ENCODE measurements at regions not wholly inside any gene's neighbourhood (a gene's known extent, or its start where the extent isn't known, plus 50 kb on each side); places are given as distances from the start of the nearest gene placed in this dataset.

DNA sequence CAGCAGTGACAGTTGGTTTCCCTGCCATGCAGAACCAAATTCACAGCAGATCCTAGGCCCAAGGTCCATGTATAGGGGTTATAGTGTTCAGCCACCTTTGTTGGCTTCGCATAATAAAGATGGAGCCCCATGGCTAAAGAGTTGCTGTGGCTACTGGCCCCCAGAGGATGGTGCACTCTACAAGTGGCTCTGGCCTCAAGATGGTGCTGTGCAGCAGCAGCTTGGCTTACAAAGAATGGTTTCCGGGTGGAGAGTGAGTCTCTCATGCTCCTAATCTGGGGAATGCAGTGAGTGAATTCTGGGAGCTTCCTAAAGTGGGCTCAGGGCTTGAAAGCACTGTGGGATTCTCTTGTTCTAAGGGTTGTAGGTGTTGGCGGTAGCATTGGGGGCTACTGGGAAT lies 1199.7 kb downstream of the CNTNAP5 start:
- TF ChIP-seq MLX (CRISPR knock-in tag; IDR thresholded peaks at IDR 0.05) (no peak), SMAD4 (CRISPR knock-in tag; IDR thresholded peaks at IDR 0.05) (no peak), TCF7 (CRISPR knock-in tag; IDR thresholded peaks at IDR 0.05; ENCODE audit: low read depth) (no peak), NR2C2 (CRISPR knock-in tag; IDR thresholded peaks at IDR 0.05) (no peak), ZNF138 (CRISPR knock-in tag; conservative IDR thresholded peaks at IDR 0.05) (no peak), SMAD3 (CRISPR knock-in tag; IDR thresholded peaks at IDR 0.05; ENCODE audit: borderline replicate concordance) (no peak), SP1 (CRISPR knock-in tag; conservative IDR thresholded peaks at IDR 0.05) (no peak), E2F5 (CRISPR knock-in tag; IDR thresholded peaks at IDR 0.05) (no peak)
- TF ChIP-seq, protein P1, sequence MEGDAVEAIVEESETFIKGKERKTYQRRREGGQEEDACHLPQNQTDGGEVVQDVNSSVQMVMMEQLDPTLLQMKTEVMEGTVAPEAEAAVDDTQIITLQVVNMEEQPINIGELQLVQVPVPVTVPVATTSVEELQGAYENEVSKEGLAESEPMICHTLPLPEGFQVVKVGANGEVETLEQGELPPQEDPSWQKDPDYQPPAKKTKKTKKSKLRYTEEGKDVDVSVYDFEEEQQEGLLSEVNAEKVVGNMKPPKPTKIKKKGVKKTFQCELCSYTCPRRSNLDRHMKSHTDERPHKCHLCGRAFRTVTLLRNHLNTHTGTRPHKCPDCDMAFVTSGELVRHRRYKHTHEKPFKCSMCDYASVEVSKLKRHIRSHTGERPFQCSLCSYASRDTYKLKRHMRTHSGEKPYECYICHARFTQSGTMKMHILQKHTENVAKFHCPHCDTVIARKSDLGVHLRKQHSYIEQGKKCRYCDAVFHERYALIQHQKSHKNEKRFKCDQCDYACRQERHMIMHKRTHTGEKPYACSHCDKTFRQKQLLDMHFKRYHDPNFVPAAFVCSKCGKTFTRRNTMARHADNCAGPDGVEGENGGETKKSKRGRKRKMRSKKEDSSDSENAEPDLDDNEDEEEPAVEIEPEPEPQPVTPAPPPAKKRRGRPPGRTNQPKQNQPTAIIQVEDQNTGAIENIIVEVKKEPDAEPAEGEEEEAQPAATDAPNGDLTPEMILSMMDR (IDR thresholded peaks at IDR 0.05), result no peak

All from WTC11 (cell line).